OCI-LY1 (cell line): ENCODE measurements at regions not wholly inside any gene's neighbourhood (a gene's known extent, or its start where the extent isn't known, plus 50 kb on each side); places are given as distances from the start of the nearest gene placed in this dataset.

Experiments used
- EZH2 ChIP-seq: fragments of 200-600 bp; sonication (generic), shearing (Covaris generic); IDR thresholded peaks from 2 replicates; pipeline ENCODE4 v1.8.0; 2017; ENCODE audit warnings: borderline replicate concordance, mixed run types, mild to moderate bottlenecking, antibody characterized with exemption, low read length, moderate library complexity, mixed read lengths
- TF ChIP-seq, protein P1 (sequence below): fragments of 200-600 bp; sonication (generic), shearing (Covaris generic); IDR thresholded peaks from 2 replicates; pipeline ENCODE4 v1.5.1; 2017; ENCODE audit warnings: mild to moderate bottlenecking, antibody characterized with exemption, low read length, moderate library complexity, mixed read lengths

DNA sequence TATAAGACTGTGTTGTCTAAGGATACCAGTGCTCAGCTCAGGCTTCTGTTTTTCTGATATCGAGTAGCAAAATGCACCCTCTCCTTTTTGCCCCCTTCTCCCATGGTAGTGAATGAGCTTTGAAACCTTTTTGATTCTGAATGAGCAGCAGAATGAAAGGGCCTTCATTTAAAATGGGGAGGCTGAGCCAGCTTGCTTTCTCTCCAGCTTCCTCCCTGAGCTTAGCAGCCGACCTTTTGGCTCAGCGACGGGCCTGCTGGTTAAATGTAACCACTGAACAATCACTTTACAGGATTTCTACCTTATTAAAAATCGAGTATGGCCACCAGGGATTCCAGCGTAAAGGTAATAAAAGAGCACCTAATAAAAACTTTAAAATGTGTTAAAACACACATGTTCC lies 133.7 kb upstream of the SPACA1 start:
- TF ChIP-seq, protein P1, sequence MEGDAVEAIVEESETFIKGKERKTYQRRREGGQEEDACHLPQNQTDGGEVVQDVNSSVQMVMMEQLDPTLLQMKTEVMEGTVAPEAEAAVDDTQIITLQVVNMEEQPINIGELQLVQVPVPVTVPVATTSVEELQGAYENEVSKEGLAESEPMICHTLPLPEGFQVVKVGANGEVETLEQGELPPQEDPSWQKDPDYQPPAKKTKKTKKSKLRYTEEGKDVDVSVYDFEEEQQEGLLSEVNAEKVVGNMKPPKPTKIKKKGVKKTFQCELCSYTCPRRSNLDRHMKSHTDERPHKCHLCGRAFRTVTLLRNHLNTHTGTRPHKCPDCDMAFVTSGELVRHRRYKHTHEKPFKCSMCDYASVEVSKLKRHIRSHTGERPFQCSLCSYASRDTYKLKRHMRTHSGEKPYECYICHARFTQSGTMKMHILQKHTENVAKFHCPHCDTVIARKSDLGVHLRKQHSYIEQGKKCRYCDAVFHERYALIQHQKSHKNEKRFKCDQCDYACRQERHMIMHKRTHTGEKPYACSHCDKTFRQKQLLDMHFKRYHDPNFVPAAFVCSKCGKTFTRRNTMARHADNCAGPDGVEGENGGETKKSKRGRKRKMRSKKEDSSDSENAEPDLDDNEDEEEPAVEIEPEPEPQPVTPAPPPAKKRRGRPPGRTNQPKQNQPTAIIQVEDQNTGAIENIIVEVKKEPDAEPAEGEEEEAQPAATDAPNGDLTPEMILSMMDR: no peak
- TF ChIP-seq EZH2: no peak
